ENCODE measurements at regions not wholly inside any gene's neighbourhood (a gene's known extent, or its start where the extent isn't known, plus 50 kb on each side); places are given as distances from the start of the nearest gene placed in this dataset.
A peak's percentile ranks its signal among the peaks of the same experiment; 100 is the strongest.
"Not testable (repeated sequence)": the region's sequence is repeated elsewhere in the genome, so short reads cannot be mapped to it uniquely, and the experiment has no call there.

GRCh38 chr9:41650086-41650485 is 461.0 kb upstream of the ZNG1F start:
- H3K27me3 Mint-ChIP-seq; DNase-seq (ENCODE audit: low spot score, unreplicated experiment); H3K4me3 Mint-ChIP-seq (ENCODE audit: low read depth); H3K9me3 Mint-ChIP-seq (ENCODE audit: low read depth); H3K27ac Mint-ChIP-seq; H3K36me3 Mint-ChIP-seq (ENCODE audit: insufficient read depth): not testable (repeated sequence)
- H3K4me1 Mint-ChIP-seq (ENCODE audit: low read depth): peaks cover 12% of the 10 kb centered on the region

GRCh38 chr9:41648564-41648963 is 459.4 kb upstream of the ZNG1F start:
- not testable (repeated sequence) for DNase-seq (ENCODE audit: low spot score, unreplicated experiment); H3K4me1 Mint-ChIP-seq (ENCODE audit: low read depth); H3K27me3 Mint-ChIP-seq; H3K9me3 Mint-ChIP-seq (ENCODE audit: low read depth); H3K36me3 Mint-ChIP-seq (ENCODE audit: insufficient read depth); H3K4me3 Mint-ChIP-seq (ENCODE audit: low read depth); H3K27ac Mint-ChIP-seq

GRCh38 chr9:41646246-41646645 is 457.1 kb upstream of the ZNG1F start:
- not testable (repeated sequence) for H3K36me3 Mint-ChIP-seq (ENCODE audit: insufficient read depth); DNase-seq (ENCODE audit: low spot score, unreplicated experiment); H3K9me3 Mint-ChIP-seq (ENCODE audit: low read depth); H3K27ac Mint-ChIP-seq; H3K4me3 Mint-ChIP-seq (ENCODE audit: low read depth); H3K27me3 Mint-ChIP-seq; H3K4me1 Mint-ChIP-seq (ENCODE audit: low read depth)

- peak; percentile 30 for DNase-seq (ENCODE audit: low spot score, unreplicated experiment)
- peak overlapping the region; percentile 84 for H3K27ac Mint-ChIP-seq
- not testable (repeated sequence) for H3K36me3 Mint-ChIP-seq (ENCODE audit: insufficient read depth); H3K4me1 Mint-ChIP-seq (ENCODE audit: low read depth); H3K27me3 Mint-ChIP-seq; H3K9me3 Mint-ChIP-seq (ENCODE audit: low read depth)
- peak overlapping the region; percentile 71 for H3K4me3 Mint-ChIP-seq (ENCODE audit: low read depth)
These were observed 454.6 kb upstream of the ZNG1F start for GRCh38 chr9:41643571-41644279.

GRCh38 chr9:41633726-41634125 is 444.6 kb upstream of the ZNG1F start:
- H3K4me1 Mint-ChIP-seq (ENCODE audit: low read depth); H3K27me3 Mint-ChIP-seq; H3K4me3 Mint-ChIP-seq (ENCODE audit: low read depth); H3K27ac Mint-ChIP-seq; H3K9me3 Mint-ChIP-seq (ENCODE audit: low read depth); DNase-seq (ENCODE audit: low spot score, unreplicated experiment); H3K36me3 Mint-ChIP-seq (ENCODE audit: insufficient read depth): not testable (repeated sequence)

GRCh38 chr9:41623666-41624065 is 434.5 kb upstream of the ZNG1F start:
- H3K36me3 Mint-ChIP-seq (ENCODE audit: insufficient read depth); H3K27ac Mint-ChIP-seq; H3K4me1 Mint-ChIP-seq (ENCODE audit: low read depth); DNase-seq (ENCODE audit: low spot score, unreplicated experiment); H3K4me3 Mint-ChIP-seq (ENCODE audit: low read depth); H3K27me3 Mint-ChIP-seq; H3K9me3 Mint-ChIP-seq (ENCODE audit: low read depth): not testable (repeated sequence)

GRCh38 chr9:41619254-41619653 is 430.1 kb upstream of the ZNG1F start:
- H3K27ac Mint-ChIP-seq; H3K36me3 Mint-ChIP-seq (ENCODE audit: insufficient read depth); H3K9me3 Mint-ChIP-seq (ENCODE audit: low read depth); DNase-seq (ENCODE audit: low spot score, unreplicated experiment); H3K4me1 Mint-ChIP-seq (ENCODE audit: low read depth); H3K27me3 Mint-ChIP-seq; H3K4me3 Mint-ChIP-seq (ENCODE audit: low read depth): not testable (repeated sequence)

- H3K4me1 Mint-ChIP-seq (ENCODE audit: low read depth); DNase-seq (ENCODE audit: low spot score, unreplicated experiment); H3K36me3 Mint-ChIP-seq (ENCODE audit: insufficient read depth); H3K27ac Mint-ChIP-seq; H3K27me3 Mint-ChIP-seq; H3K9me3 Mint-ChIP-seq (ENCODE audit: low read depth); H3K4me3 Mint-ChIP-seq (ENCODE audit: low read depth): not testable (repeated sequence)
These were observed 417.9 kb upstream of the ZNG1F start for GRCh38 chr9:41606961-41607547.

GRCh38 chr9:41565572-41565971 is 376.5 kb upstream of the ZNG1F start:
- H3K4me3 Mint-ChIP-seq (ENCODE audit: low read depth); H3K36me3 Mint-ChIP-seq (ENCODE audit: insufficient read depth); H3K27ac Mint-ChIP-seq; H3K4me1 Mint-ChIP-seq (ENCODE audit: low read depth); H3K27me3 Mint-ChIP-seq; DNase-seq (ENCODE audit: low spot score, unreplicated experiment); H3K9me3 Mint-ChIP-seq (ENCODE audit: low read depth): not testable (repeated sequence)

Measured in progenitor cell of endocrine pancreas (in vitro differentiated cells).